ENCODE measurements at regions not wholly inside any gene's neighbourhood (a gene's known extent, or its start where the extent isn't known, plus 50 kb on each side); places are given as distances from the start of the nearest gene placed in this dataset.
A peak's percentile ranks its signal among the peaks of the same experiment; 100 is the strongest.
"Not testable (repeated sequence)": the region's sequence is repeated elsewhere in the genome, so short reads cannot be mapped to it uniquely, and the experiment has no call there.

DNA sequence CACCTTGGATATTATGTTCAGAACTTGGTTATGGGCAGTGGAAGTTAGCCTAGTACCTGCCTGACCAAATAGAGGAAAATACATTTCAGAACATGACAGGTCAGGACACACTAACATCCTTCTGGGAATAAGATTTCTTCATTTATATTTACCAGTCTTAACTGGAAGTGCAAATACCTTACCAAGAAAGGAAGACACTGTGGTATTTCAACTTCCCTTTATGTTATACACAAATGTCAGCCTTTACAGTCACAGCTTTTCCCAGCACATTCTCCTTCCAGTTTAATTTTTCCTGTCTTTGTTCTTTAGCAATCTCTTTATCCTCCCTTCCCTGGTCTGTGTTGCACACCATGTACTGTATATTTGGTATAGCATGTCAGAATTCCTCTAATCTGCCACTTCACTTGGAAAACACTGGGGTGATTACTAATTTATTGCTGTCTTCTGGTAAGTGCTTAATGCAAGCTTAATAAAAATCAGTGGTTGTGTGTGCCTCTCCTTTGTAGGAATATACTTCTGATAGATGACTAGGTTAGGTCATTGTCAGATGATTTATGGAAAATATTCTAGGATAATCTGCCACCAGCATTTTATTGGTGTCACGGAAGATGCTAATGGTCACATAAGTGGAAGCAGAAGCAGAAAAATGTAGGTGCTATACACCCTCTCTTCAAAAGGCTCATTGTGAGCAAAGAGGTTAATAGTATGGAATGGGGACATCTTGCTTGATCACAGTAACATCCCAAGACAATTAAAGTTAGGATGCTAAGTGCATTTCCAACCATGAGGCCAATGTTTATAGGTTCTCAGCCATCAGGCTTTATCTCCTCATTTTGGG lies 124.3 kb upstream of the STARD13 start:
- no peak for DNase-seq (ENCODE audit: low read depth, low spot score)

DNA sequence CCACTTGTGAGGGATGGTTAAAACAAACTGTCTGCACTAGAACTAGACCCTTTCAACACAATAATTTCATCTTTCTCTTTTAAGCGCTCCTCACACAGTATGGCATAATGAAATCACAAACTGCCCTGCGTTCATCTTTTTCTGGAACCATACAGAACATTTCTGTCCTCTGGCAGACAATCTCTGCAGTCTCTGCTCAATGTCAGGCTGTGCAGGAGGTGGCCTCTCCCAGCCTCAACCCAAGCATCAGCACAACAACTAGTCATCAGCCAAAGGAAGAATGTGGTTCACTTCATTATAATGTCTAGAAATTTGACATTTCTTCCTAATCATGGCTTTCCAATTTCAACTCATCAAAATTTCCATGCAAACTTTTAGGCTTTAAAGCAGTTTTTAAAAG lies 125.1 kb upstream of the STARD13 start:
- no peak overlapping the region for H3K27ac ChIP-seq
- no peak for DNase-seq (ENCODE audit: low read depth, low spot score)

More for the DNA sequence above, 124.3 kb upstream of the STARD13 start:
- no peak overlapping the region for H3K27ac ChIP-seq

DNA sequence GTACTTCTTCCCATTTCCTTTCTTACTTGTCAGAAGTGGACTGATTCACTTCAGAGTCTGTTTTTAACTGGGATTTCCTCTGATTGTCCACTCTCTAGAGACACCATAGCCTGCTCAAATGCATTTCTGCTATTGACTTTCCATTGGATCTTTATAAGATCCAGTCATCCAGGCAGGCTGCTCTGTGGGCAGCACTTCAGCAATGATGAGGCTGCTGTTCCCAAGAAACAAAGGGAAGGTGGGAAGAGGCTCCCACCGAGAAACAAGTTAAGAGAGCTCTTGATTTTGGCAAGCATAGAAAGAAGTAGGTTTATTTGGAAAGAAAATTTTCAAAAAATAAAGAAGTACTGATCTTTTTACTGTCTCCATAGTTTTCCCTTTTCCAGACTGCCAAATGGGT lies 125.8 kb upstream of the STARD13 start:
- no peak for DNase-seq (ENCODE audit: low read depth, low spot score)
- no peak overlapping the region for H3K27ac ChIP-seq

DNA sequence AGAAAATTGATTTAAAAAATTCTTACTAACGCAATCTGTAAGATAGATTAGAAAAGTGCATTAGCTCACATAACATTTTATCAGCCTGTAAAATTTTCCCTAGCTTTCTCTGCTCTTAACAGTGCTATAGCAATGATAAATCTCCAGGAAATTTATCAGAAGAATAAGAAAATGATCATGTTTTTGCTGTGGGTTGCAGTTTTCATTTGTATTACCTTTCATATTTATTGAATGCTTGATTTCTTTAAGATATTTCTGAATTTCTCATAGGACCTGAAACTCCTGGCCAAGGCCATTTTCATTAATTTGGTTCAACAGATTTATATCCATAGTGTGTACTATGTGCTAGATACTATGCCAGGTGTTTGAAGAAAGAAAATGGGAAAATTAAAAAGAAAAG lies 130.3 kb upstream of the STARD13 start:
- no peak overlapping the region for H3K27ac ChIP-seq
- no peak for DNase-seq (ENCODE audit: low read depth, low spot score)

DNA sequence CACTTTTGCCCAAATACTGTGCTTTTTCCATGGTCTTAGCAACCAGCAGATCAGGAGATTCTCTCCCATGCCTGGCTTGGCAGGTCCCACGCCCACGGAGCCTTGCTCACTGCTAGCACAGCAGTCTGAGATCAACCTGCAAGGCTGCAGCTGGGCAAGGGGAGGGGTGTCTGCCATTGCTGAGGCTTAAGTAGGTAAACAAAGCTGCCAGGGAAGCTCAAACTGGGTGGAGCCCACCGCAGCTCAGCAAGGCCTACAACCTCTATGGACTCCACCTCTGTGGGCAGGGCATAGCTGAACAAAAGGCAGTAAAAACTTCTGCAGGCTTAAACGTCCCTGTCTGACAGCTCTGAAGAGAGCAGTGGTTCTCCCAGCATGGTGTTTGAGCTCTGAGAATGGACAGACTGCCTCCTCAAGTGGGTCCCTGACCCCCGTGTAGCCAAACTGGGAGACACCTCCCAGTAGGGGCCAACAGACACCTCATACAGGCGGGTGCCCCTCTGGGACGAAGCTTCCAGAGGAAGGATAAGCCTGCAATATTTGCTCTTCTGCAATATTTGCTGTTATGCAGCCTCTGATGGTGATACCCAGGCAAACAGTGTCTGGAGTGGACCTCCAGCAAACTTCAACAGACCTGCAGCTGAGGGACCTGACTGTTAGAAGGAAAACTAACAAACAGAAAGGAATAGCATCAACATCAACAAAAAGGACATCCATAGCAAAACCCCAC lies 132.8 kb upstream of the STARD13 start:
- DNase-seq (ENCODE audit: low read depth, low spot score), result peak; percentile 14
- H3K27ac ChIP-seq, result not testable (repeated sequence)

DNA sequence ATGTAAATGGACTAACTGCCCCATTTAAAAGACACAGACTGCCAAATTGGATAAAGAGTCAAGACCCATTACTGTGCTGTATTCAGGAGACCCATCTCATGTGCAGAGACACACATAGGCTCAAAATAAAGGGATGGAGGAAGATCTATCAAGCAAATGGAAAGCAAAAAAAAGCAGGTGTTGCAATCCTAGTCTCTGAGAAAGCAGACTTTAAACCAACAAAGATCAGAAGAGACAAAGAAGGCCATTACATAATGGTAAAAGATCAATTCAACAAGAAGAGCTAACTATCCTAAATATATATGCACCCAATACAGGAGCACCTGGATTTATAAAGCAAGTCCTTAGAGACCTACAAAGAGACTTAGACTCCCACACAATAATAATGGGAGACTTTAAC lies 134.6 kb upstream of the STARD13 start:
- DNase-seq (ENCODE audit: low read depth, low spot score); H3K27ac ChIP-seq: not testable (repeated sequence)

DNA sequence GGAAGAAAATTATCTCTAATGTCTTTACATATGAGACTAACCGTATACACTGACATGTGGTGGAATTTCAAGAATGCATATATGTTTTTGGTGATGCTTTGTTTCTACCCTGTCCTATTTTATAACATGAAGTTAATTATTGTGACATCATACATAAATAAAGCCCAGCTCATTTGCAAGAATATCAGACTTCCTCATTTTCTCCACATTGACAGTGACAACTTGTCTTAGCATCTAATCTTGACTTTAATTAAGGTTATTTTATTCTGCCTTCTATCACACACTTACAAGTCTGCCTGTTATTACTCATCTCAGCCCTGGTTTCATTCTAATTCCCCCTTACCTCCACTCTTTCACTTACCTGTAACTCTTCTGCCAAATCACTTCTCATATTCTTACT lies 140.6 kb upstream of the STARD13 start:
- DNase-seq (ENCODE audit: low read depth, low spot score), result no peak
- H3K27ac ChIP-seq, result no peak overlapping the region

DNA sequence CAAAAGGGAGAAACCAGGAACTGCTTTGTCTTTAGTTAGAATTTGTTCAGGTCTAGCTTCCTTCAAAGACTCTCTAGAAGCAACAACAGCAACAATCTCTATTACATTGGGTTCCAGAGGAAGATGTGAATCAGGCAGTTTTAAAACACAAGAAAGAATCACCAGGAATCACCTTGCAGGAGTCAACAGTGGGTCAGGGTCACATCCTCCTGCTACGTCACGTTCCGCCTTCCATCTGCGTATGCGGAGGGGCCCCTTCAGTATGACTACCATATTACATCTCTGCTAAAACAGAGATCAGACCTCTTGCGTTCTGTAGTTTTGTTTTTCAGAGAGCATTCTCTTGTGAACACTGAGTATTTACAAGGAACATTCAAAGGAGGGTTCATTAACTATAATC lies 147.8 kb upstream of the STARD13 start:
- no peak for DNase-seq (ENCODE audit: low read depth, low spot score)
- no peak overlapping the region for H3K27ac ChIP-seq

DNA sequence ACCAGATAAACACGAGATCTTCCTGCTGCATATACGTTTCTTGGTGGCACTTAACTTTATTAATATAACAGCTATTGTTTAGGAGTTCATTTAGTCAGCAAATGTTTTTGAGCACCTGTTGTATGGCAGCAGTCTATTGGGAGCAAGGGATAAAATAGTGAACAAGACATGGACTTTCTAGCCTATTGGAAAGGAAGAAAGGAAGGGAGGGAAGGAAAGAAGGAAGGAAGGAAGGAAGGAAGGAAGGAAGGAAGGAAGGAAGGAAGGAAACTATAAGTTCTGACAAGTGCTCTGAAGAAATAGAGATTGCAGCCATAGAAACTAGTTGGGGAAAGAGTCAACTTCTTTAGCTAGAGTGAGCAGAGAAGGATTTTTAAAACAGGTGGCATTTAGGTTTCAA lies 149.1 kb upstream of the STARD13 start:
- no peak overlapping the region for H3K27ac ChIP-seq
- no peak for DNase-seq (ENCODE audit: low read depth, low spot score)

DNA sequence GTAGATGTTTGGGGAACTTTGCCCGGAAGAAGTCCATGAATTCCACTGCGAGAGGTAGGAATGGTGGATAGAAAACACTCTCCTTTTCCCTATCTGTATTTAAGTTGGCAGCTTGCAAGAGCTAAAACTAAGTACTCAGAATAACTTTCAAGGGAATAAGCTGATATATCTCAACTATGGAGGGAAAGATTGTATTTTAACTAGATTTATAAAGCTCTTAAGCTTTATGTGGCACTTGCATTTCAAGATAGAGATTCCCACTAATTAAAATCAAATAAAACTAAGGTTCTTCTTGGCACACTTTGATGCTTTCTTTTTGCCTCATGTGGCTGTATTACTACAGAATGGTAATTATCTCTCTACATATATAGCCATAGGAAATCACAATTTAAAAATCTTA lies 149.7 kb upstream of the STARD13 start:
- DNase-seq (ENCODE audit: low read depth, low spot score), result no peak
- no peak overlapping the region for H3K27ac ChIP-seq

DNA sequence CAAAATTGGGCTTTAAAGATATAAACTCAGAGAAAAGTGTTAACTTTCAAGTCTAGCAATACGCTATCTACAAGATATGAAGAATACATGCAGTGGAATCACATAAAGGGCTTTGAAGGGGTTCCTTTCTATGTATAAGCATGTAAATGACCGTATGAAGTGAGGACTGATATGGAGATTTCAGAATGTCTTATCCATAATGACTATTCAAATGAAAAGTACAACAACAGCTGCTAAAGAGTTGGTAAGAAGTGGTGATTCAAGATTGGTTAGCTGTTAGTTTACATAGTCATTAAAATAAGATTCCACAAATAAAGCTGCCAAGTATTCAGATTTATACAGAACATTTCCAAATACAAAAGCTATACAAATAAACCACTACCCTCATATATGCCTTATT lies 153.4 kb upstream of the STARD13 start:
- no peak for DNase-seq (ENCODE audit: low read depth, low spot score)
- H3K27ac ChIP-seq, result no peak overlapping the region

DNA sequence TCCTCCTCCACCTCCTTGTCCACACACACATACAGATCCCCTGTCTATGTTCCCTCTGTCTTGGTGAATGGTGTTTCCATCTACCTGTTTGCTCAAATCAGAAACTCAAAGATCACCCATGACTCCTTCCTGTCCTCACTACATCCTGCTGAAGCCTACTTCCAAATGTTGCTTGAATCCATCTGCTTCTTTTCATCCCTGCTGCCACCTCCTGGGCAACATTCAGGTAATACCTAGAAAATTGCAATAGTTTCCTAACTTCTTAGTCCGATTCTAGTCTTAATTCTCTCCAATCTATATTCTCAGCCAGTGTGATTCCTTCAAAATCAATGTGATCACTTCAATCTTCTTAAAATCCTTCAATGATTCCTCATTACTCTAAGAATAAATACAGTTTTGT lies 155.5 kb upstream of the STARD13 start:
- no peak overlapping the region for H3K27ac ChIP-seq
- peak; percentile 5 for DNase-seq (ENCODE audit: low read depth, low spot score)

DNA sequence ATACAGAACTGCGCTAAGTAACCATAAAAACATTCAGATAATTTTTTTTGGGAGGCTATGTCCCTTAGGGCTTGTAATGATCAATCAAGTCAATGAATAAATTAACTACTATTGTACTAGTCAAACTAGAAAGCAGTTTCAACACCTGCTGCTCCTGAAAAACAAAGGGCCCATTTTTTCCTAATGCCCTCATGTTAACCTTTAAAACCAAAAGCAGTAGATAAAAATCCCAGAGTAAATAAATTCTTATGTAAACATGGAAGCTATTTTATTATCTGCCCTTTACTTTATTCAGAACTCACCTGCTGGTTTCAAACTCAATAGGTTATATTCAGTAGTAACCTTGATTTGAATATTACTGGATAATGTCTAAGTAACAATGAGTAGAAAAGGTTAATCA lies 159.5 kb upstream of the STARD13 start:
- no peak for DNase-seq (ENCODE audit: low read depth, low spot score)
- H3K27ac ChIP-seq, result no peak overlapping the region

DNA sequence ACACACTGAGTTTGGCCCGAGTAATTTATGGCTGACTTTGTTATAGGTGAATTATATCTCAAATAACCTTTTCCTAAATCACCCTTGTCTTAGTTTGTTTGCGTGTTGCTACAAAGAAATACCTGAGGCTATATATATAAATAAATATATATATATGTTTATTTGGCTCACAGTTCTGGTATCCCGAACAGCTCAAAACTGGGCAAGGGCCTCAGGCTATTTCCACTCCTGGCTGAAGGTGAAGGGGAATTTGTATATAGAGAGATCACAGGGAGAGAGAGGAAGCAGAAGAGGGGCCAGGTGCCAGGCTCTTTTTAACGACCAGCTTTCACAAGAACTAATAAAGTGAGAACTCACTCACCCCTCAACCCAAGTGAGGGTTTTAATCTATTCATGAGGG lies 159.9 kb upstream of the STARD13 start:
- no peak for DNase-seq (ENCODE audit: low read depth, low spot score)
- no peak overlapping the region for H3K27ac ChIP-seq

DNA sequence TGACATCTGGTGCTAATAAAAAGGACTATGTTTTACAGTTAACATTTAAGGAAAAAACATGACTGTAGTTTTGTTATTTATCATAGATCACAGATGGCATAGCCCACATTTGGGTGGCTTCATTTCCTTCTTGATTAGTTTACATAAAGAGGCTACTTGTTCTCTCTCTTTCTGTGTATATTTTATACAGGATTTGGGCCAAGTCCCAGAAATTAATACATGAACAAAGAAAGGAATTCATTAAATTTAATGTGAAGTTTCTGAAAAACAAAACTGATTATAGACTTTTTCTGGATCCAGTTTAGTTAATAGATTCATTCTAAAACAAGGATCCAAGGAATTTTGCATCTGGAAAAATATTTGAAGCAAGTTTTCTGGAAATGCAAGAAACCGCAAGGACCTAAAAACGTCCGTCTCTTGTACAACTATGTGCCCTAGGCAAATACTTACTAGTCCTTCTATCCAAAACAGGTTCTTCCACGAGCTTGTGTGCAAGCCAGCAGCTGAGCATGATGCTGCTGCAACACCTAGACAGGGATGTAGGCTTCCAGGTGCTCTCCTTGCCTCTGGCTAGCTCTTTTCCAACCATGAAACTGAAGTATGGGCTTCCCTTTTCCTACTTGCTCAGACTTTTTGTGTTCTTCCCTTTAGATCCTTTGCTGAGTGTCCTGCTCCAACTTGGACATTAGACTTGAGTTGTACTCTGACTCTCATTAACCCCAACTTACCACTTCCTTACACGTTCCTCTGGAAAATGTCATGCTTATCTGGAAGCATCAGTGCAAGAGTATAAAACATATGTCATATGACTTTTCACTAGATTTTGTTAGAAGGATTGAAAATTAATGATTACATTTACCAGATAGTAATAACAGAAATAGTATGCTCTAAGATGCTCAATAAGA lies 161.5 kb upstream of the STARD13 start:
- DNase-seq (ENCODE audit: low read depth, low spot score), result peak; percentile 65
- H3K27ac ChIP-seq, result no peak overlapping the region

DNA sequence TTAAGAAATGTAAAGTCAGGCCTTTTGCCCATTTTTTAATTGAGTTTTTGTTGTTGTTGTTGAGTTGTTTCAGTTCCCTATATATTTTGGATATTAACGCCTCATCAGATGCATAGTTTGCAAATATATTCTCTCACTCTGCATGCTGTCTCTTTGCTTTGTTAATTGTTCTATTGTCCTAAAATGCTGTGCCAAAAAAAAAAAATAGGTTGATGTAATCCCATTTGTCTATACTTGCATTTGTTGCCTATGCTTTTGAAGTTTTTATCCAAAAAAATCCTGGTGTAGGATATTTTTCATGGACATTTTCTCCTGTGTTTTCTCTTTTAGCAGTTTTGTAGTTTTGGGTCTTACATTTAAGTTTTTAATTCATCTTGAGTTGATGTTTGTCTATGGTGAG lies 163.3 kb upstream of the STARD13 start:
- no peak for DNase-seq (ENCODE audit: low read depth, low spot score)
- H3K27ac ChIP-seq, result no peak overlapping the region

DNA sequence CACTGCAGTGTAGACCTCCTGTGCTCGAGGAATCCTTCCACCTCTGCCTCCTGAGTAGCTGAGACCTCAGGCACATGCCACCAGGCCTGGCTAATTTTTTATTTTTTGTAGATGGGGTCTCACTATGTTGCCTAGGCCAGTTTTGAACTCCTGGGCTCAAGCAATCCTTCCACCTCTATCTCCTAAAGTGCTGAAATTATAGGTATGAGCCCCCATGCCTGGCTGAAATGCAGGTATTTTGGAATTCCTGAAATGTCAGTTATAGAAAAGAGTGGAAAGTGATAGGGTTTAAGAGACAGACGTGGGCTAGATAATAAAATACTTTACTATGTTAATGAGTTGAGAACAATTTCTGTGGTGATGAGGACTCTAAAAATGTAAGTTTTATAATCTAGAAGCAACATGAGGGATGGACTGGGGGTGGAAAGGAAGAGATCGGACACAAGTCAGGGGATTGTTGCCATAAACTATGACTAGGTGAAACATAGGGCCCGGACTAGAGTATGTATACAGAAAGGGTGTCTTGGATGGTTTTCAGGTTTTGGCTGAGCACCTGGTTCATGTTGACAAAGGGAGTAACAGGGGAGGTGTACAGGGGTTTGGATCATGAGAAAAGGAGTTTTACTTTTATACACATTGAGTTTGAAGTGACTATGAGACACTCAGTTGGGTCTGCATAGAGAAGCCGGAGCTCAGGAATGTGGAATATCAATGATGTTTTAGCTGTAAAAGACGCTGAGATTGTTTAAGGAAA lies 165.6 kb upstream of the STARD13 start:
- no peak for DNase-seq (ENCODE audit: low read depth, low spot score)

DNA sequence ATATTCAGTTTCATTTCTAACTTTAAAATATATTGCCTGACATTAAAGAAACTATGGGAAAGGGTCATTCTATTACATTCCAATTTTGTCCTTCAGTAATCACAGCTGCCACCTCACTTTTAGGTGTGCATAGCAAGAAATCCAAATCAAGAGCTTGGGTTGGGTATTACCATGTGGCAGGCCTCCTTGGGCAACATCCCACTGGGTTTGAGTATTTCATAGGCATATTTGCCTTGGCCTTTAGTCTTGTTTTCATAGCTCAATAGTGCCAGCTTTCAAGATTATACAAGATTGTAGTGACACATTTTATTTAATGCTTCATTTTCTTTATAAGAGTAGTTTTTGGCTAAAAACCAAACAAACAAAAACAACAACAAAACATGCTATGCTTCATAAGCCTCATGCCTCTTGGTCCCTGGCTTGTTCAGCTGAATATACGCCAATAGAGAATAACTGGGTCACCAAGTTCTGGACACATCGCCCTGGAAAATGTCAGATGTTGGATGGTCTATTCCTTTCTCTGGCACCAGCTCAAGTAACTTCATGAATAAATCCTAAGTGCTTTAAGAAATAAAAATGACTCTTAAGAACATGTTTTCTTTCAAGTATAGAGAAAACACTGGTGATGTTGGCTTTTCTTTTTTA lies 167.4 kb upstream of the STARD13 start:
- DNase-seq (ENCODE audit: low read depth, low spot score), result no peak
- no peak overlapping the region for H3K27ac ChIP-seq

More for the DNA sequence above, 165.6 kb upstream of the STARD13 start:
- no peak overlapping the region for H3K27ac ChIP-seq

DNA sequence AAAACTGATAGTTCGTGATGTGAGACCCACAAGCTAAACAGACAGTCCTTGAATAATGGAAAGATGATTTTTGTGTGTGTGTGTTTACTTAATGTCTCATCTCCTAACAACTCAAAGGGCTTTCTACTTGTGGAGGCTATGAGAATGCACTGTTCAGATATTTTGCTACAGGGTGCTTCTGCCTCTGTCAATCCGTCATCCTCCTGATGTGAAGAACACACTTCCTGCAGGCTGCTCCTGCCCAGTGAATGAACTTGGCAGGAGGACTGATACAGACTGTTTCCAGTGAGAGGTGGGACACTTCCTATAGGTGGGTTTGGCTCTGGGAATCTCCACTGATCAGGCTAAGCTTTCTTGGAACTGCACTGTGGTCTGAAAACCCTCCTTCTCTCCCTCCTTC lies 168.4 kb upstream of the STARD13 start:
- no peak overlapping the region for H3K27ac ChIP-seq
- no peak for DNase-seq (ENCODE audit: low read depth, low spot score)
